SK-N-SH (cell line): ENCODE measurements at regions not wholly inside any gene's neighbourhood (a gene's known extent, or its start where the extent isn't known, plus 50 kb on each side); places are given as distances from the start of the nearest gene placed in this dataset.

ENCODE experiments used
- CTCF ChIA-PET: fragments of 300-600, 350-600 bp; formaldehyde crosslinking; extraction: SDS; loops from one replicate; lab custom pipeline; 2021; lab: Yijun Ruan, JAX
- POLR2A ChIA-PET: fragments of 350-600 bp; sonication (Branson Sonifier 250); formaldehyde crosslinking; extraction: SDS; loops from one replicate; lab custom pipeline; 2020; ENCODE audit warnings: antibody characterized with exemption, inconsistent platforms; lab: Yijun Ruan, JAX
- DNase-seq: peaks from one replicate; pipeline ENCODE4 v3.0.0; 2012
- H2AFZ ChIP-seq: fragments of 200-600 bp; sonication (generic); 2 replicates; pipeline ENCODE4 v1.8.1; 2016; ENCODE audit warnings: antibody characterized with exemption, mild to moderate bottlenecking, low read depth
- H3F3A ChIP-seq: fragments of 200-600 bp; sonication (generic); replicated peaks from 2 replicates; pipeline ENCODE3; 2016; ENCODE audit warnings: antibody characterized with exemption, mild to moderate bottlenecking; ENCODE audit not compliant: insufficient read depth
- H3K27ac ChIP-seq, 2 experiments: fragments of 200-500 bp in 1 of 2; fragments of 200-600 bp in 1 of 2; sonication (Bioruptor generic) in 1 of 2; sonication (generic), shearing (Covaris generic) in 1 of 2; 2 replicates each; pipeline versions ENCODE4 v1.5.1 to v1.6.1; 2014 to 2016; ENCODE audit warnings: low read depth in 2 of 2, inconsistent platforms in 1 of 2, low read length in 1 of 2, mild to moderate bottlenecking in 1 of 2, mixed read lengths in 1 of 2
- H3K27me3 ChIP-seq: fragments of 200-600 bp; sonication (generic), shearing (Covaris generic); 2 replicates; pipeline ENCODE4 v1.6.1; 2016; ENCODE audit warnings: mixed run types; ENCODE audit not compliant: insufficient read depth
- H3K36me3 ChIP-seq, 2 experiments: fragments of 200-500 bp in 1 of 2; fragments of 200-600 bp in 1 of 2; sonication (Bioruptor generic) in 1 of 2; sonication (generic) in 1 of 2; replicated peaks in 1 of 2; 2 replicates each; pipeline versions ENCODE3 to v1.5.1; 2014 to 2016; ENCODE audit warnings: low read length in 1 of 2, mild to moderate bottlenecking in 1 of 2; ENCODE audit not compliant: insufficient read depth in 2 of 2, control insufficient read depth in 1 of 2
- H3K4me1 ChIP-seq, 2 experiments: fragments of 200-500 bp in 1 of 2; fragments of 200-600 bp in 1 of 2; sonication (Bioruptor generic) in 1 of 2; sonication (generic), shearing (Covaris generic) in 1 of 2; 2 replicates each; pipeline versions ENCODE4 v1.5.1 to v1.6.1; 2014 to 2016; ENCODE audit warnings: low read depth in 1 of 2, low read length in 1 of 2, mixed run types in 1 of 2; ENCODE audit not compliant: insufficient read depth in 2 of 2, control insufficient read depth in 1 of 2
- H3K4me2 ChIP-seq: fragments of 200-600 bp; sonication (generic), shearing (Covaris generic); 2 replicates; pipeline ENCODE4 v1.6.1; 2017; ENCODE audit warnings: mixed run types
- H3K4me3 ChIP-seq, 2 experiments: fragments of 200-500 bp in 1 of 2; fragments of 200-600 bp in 1 of 2; sonication (Bioruptor generic) in 1 of 2; sonication (generic), shearing (Covaris generic) in 1 of 2; 2 replicates each; pipeline versions ENCODE4 v1.5.1 to v1.8.1; 2014 to 2016; ENCODE audit warnings: low read depth in 2 of 2, inconsistent platforms in 1 of 2, low read length in 1 of 2, mild to moderate bottlenecking in 1 of 2, mixed read lengths in 1 of 2, moderate library complexity in 1 of 2
- H3K79me2 ChIP-seq: fragments of 200-600 bp; sonication (generic); 2 replicates; pipeline ENCODE4 v1.8.1; 2017; ENCODE audit warnings: mild to moderate bottlenecking; ENCODE audit not compliant: insufficient read depth
- H3K9ac ChIP-seq: fragments of 200-600 bp; sonication (generic); 2 replicates; pipeline ENCODE4 v1.6.1; 2017; ENCODE audit warnings: mixed run types
- H3K9me2 ChIP-seq: fragments of 200-600 bp; sonication (generic); 2 replicates; pipeline ENCODE4 v1.6.1; 2017; ENCODE audit warnings: mixed run types
- H3K9me3 ChIP-seq: fragments of 200-600 bp; sonication (generic); 2 replicates; pipeline ENCODE4 v1.6.1; 2017; ENCODE audit warnings: mixed run types, mild to moderate bottlenecking, moderate library complexity
- H4K20me1 ChIP-seq: fragments of 200-600 bp; sonication (generic); 2 replicates; pipeline ENCODE4 v1.6.1; 2017; ENCODE audit warnings: mild to moderate bottlenecking, mixed run types; ENCODE audit not compliant: insufficient read depth
- ELF1 ChIP-seq: IDR thresholded peaks from 2 replicates; pipeline ENCODE4 v1.4.0; 2012
- EP300 ChIP-seq, 2 experiments: IDR thresholded peaks; 2 replicates each; pipeline versions ENCODE4 v1.4.0 to v1.6.1; 2012; ENCODE audit warnings: borderline replicate concordance in 1 of 2, low read depth in 1 of 2, low read length in 1 of 2
- FOXJ3 ChIP-seq: sonication (generic); formaldehyde crosslinking; IDR thresholded peaks from 2 replicates; pipeline ENCODE4 v1.5.1; 2020; ENCODE audit warnings: mild to moderate bottlenecking, missing genetic modification reagents
- FOXM1 ChIP-seq: IDR thresholded peaks from 2 replicates; pipeline ENCODE4 v1.4.0; 2012; ENCODE audit warnings: low read depth, mild to moderate bottlenecking
- GABPA ChIP-seq: IDR thresholded peaks from 2 replicates; pipeline ENCODE4 v1.4.0; 2012; ENCODE audit warnings: low read depth, mild to moderate bottlenecking
- GATA2 ChIP-seq: sonication (generic); formaldehyde crosslinking; IDR thresholded peaks from 2 replicates; pipeline ENCODE4 v1.5.0; 2020; ENCODE audit warnings: mild to moderate bottlenecking, missing genetic modification reagents
- JUND ChIP-seq: IDR thresholded peaks from 2 replicates; pipeline ENCODE4 v1.4.0; 2012
- MXI1 ChIP-seq: IDR thresholded peaks from 2 replicates; pipeline ENCODE4 v1.6.1; 2012; ENCODE audit warnings: mild to moderate bottlenecking, low read depth, low read length, improper control_type of control experiment
- NFIC ChIP-seq: IDR thresholded peaks from 2 replicates; pipeline ENCODE4 v1.4.0; 2012; ENCODE audit warnings: borderline replicate concordance
- NRF1 ChIP-seq: IDR thresholded peaks from 2 replicates; pipeline ENCODE4 v1.6.1; 2012; ENCODE audit warnings: low read depth, mild to moderate bottlenecking, low read length
- POLR2AphosphoS5 ChIP-seq: IDR thresholded peaks from 2 replicates; pipeline ENCODE4 v1.6.1; 2012; ENCODE audit warnings: low read depth, low read length
- RAD21 ChIP-seq: IDR thresholded peaks from 2 replicates; pipeline ENCODE4 v1.6.1; 2012; ENCODE audit warnings: mild to moderate bottlenecking, low read length
- RCOR1 ChIP-seq: fragments of 150-350 bp; IDR thresholded peaks from 2 replicates; pipeline ENCODE4 v1.6.1; 2017; ENCODE audit warnings: antibody characterized with exemption, low read length
- RFX5 ChIP-seq: IDR thresholded peaks from 2 replicates; pipeline ENCODE4 v1.6.1; 2012; ENCODE audit warnings: mild to moderate bottlenecking, improper control_type of control experiment, low read length
- RXRA ChIP-seq: IDR thresholded peaks from 2 replicates; pipeline ENCODE4 v1.4.0; 2012; ENCODE audit warnings: low read depth, mild to moderate bottlenecking, borderline replicate concordance
- SIN3A ChIP-seq: IDR thresholded peaks from 2 replicates; pipeline ENCODE4 v1.6.1; 2012; ENCODE audit warnings: low read depth, mild to moderate bottlenecking, low read length, moderate library complexity, borderline replicate concordance
- TAF1 ChIP-seq: IDR thresholded peaks from 2 replicates; pipeline ENCODE4 v1.6.1; 2012; ENCODE audit warnings: low read depth, mild to moderate bottlenecking, low read length, moderate library complexity, borderline replicate concordance
- TCF12 ChIP-seq: IDR thresholded peaks from 2 replicates; pipeline ENCODE4 v1.4.0; 2012
- TEAD4 ChIP-seq: IDR thresholded peaks from 2 replicates; pipeline ENCODE4 v1.4.0; 2012; ENCODE audit warnings: mild to moderate bottlenecking, borderline replicate concordance; ENCODE audit not compliant: insufficient read depth
- ZBTB33 ChIP-seq: IDR thresholded peaks from 2 replicates; pipeline ENCODE4 v1.4.0; 2012; ENCODE audit warnings: low read depth, borderline replicate concordance
- WGBS: methylation state at CpG from one replicate; pipeline ENCODE4 v1.1.6; 2017; ENCODE audit warnings: low lambda C conversion rate; 5-methylcytosine and 5-hydroxymethylcytosine counted together
- TF ChIP-seq, protein P1 (sequence below): fragments of 150-350 bp; IDR thresholded peaks from 2 replicates; pipeline ENCODE4 v1.6.1; 2016; ENCODE audit warnings: mild to moderate bottlenecking, low read depth, low read length
- TF ChIP-seq, protein P2 (sequence below): fragments of 150-350 bp; IDR thresholded peaks from 2 replicates; pipeline ENCODE4 v1.6.1; 2017; ENCODE audit warnings: antibody characterized with exemption, low read length, low read depth, borderline replicate concordance
- TF ChIP-seq, protein P3 (sequence below): fragments of 200-600 bp; sonication (generic); IDR thresholded peaks from 2 replicates; pipeline ENCODE4 v1.6.1; 2017; ENCODE audit warnings: antibody characterized with exemption, mild to moderate bottlenecking, moderate library complexity
- TF ChIP-seq, protein P4 (sequence below): IDR thresholded peaks from 2 replicates; pipeline ENCODE4; 2012

- Histone ChIP-seq H3K79me2 (no peaks in the 10 kb centered on the region), H3F3A (no peaks in the 10 kb centered on the region), H3K9ac (no peak overlapping the region), H3K4me2 (no peak overlapping the region), H3K27ac (no peak overlapping the region), H3K36me3 (no peaks in the 10 kb centered on the region), H3K9me3 (no peaks in the 10 kb centered on the region), H4K20me1 (no peaks in the 10 kb centered on the region), H3K4me3 (no peak overlapping the region), H3K9me2 (no peaks in the 10 kb centered on the region), H3K27me3 (no peaks in the 10 kb centered on the region), H2AFZ (no peak overlapping the region), H3K4me1 (no peaks in the 10 kb centered on the region)
- WGBS: 19% methylated on average over 4 of the region's 4 CpGs
- POLR2A ChIA-PET: no interaction called here
- CTCF ChIA-PET: no interaction called here
- no peak for DNase-seq
- TF ChIP-seq POLR2AphosphoS5: no peak
- TF ChIP-seq RFX5: no peak
- TF ChIP-seq, protein P1, sequence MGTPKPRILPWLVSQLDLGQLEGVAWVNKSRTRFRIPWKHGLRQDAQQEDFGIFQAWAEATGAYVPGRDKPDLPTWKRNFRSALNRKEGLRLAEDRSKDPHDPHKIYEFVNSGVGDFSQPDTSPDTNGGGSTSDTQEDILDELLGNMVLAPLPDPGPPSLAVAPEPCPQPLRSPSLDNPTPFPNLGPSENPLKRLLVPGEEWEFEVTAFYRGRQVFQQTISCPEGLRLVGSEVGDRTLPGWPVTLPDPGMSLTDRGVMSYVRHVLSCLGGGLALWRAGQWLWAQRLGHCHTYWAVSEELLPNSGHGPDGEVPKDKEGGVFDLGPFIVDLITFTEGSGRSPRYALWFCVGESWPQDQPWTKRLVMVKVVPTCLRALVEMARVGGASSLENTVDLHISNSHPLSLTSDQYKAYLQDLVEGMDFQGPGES: no peak
- TF ChIP-seq SIN3A: no peak
- no peak for TF ChIP-seq RXRA
- TF ChIP-seq EP300 (IDR thresholded peaks at IDR 0.05; ENCODE audit: borderline replicate concordance in 1 of 2, low read depth in 1 of 2, low read length in 1 of 2): no peak
- TF ChIP-seq JUND: no peak
- no peak for TF ChIP-seq FOXJ3
Observed at GRCh38 chr3:82224661-82225060, 463.2 kb upstream of the GBE1 start.

DNA sequence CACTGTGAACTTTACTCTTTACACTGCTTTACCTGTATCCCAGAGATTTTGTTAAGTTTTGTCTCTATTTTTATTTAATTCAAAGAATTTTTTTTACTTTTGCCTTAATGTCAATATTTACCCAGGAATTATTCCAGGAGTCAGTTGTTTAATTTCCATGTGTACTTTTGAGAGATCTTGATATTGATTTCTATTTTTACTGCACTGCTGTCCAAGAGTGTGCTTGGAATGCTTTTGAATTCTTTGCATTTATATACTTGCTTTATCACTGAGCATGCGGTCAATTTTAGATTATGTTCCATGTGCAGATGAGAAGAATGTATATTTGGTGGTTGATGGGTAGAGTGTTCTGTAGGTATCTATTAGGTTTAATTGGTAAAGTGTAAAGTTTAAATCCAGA, 461.0 kb upstream of the GBE1 start:
- 88% methylated on average over 1 of the region's 1 CpG for WGBS

More for the DNA sequence above, 461.0 kb upstream of the GBE1 start:
- Histone ChIP-seq H2AFZ (no peak overlapping the region), H3K9ac (no peak overlapping the region), H3K9me3 (no peaks in the 10 kb centered on the region), H3K79me2 (no peaks in the 10 kb centered on the region), H3K27me3 (no peaks in the 10 kb centered on the region), H3K27ac (no peak overlapping the region), H3K9me2 (no peaks in the 10 kb centered on the region), H3F3A (no peaks in the 10 kb centered on the region), H3K4me3 (no peak overlapping the region), H4K20me1 (no peaks in the 10 kb centered on the region), H3K36me3 (no peaks in the 10 kb centered on the region), H3K4me1 (no peaks in the 10 kb centered on the region), H3K4me2 (no peak overlapping the region)
- ChIA-PET POLR2A (no interaction called here), CTCF (no interaction called here)
- DNase-seq: no peak
- no peak for TF ChIP-seq TCF12
- no peak for TF ChIP-seq ELF1
- no peak for TF ChIP-seq MXI1
- TF ChIP-seq, protein P2, sequence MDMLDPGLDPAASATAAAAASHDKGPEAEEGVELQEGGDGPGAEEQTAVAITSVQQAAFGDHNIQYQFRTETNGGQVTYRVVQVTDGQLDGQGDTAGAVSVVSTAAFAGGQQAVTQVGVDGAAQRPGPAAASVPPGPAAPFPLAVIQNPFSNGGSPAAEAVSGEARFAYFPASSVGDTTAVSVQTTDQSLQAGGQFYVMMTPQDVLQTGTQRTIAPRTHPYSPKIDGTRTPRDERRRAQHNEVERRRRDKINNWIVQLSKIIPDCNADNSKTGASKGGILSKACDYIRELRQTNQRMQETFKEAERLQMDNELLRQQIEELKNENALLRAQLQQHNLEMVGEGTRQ: no peak
- no peak for TF ChIP-seq RAD21
- no peak for TF ChIP-seq NFIC
- no peak for TF ChIP-seq EP300 (IDR thresholded peaks at IDR 0.05; ENCODE audit: borderline replicate concordance in 1 of 2, low read depth in 1 of 2, low read length in 1 of 2)
- TF ChIP-seq RFX5: no peak
- no peak for TF ChIP-seq GABPA
- TF ChIP-seq GATA2 (CRISPR knock-in tag): no peak
- no peak for TF ChIP-seq FOXM1
- no peak for TF ChIP-seq SIN3A
- TF ChIP-seq TAF1: no peak
- no peak for TF ChIP-seq POLR2AphosphoS5
- TF ChIP-seq RCOR1: no peak
- TF ChIP-seq TEAD4: no peak
- TF ChIP-seq, protein P3, sequence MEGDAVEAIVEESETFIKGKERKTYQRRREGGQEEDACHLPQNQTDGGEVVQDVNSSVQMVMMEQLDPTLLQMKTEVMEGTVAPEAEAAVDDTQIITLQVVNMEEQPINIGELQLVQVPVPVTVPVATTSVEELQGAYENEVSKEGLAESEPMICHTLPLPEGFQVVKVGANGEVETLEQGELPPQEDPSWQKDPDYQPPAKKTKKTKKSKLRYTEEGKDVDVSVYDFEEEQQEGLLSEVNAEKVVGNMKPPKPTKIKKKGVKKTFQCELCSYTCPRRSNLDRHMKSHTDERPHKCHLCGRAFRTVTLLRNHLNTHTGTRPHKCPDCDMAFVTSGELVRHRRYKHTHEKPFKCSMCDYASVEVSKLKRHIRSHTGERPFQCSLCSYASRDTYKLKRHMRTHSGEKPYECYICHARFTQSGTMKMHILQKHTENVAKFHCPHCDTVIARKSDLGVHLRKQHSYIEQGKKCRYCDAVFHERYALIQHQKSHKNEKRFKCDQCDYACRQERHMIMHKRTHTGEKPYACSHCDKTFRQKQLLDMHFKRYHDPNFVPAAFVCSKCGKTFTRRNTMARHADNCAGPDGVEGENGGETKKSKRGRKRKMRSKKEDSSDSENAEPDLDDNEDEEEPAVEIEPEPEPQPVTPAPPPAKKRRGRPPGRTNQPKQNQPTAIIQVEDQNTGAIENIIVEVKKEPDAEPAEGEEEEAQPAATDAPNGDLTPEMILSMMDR: no peak
- TF ChIP-seq, protein P4, sequence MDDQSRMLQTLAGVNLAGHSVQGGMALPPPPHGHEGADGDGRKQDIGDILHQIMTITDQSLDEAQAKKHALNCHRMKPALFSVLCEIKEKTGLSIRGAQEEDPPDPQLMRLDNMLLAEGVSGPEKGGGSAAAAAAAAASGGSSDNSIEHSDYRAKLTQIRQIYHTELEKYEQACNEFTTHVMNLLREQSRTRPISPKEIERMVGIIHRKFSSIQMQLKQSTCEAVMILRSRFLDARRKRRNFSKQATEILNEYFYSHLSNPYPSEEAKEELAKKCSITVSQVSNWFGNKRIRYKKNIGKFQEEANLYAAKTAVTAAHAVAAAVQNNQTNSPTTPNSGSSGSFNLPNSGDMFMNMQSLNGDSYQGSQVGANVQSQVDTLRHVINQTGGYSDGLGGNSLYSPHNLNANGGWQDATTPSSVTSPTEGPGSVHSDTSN: no peak
- no peak for TF ChIP-seq NRF1
- TF ChIP-seq ZBTB33: no peak
